Trophoblast cell (in vitro differentiated cells and primary cell): ENCODE measurements at regions not wholly inside any gene's neighbourhood (a gene's known extent, or its start where the extent isn't known, plus 50 kb on each side); places are given as distances from the start of the nearest gene placed in this dataset.

Source experiments
- DNase-seq, 2 donors: peaks; one replicate each; pipeline ENCODE4 v3.0.0-alpha.2; 2016
- H2AFZ ChIP-seq: 2 replicates; pipeline ENCODE4 v1.6.1; 2013; ENCODE audit warnings: low read length, moderate library complexity, mild to moderate bottlenecking; ENCODE audit not compliant: insufficient read depth, poor library complexity
- H2AK5ac ChIP-seq: 2 replicates; pipeline ENCODE4 v1.6.1; 2013; ENCODE audit warnings: mild to moderate bottlenecking, low read length
- H2BK120ac ChIP-seq: 2 replicates; pipeline ENCODE4 v1.6.1; 2013; ENCODE audit warnings: low read length, mild to moderate bottlenecking, moderate library complexity; ENCODE audit not compliant: insufficient read depth, poor library complexity
- H2BK12ac ChIP-seq: 2 replicates; pipeline ENCODE4 v1.6.1; 2013; ENCODE audit warnings: mild to moderate bottlenecking, low read length, moderate library complexity
- H2BK5ac ChIP-seq: 2 replicates; pipeline ENCODE4 v1.6.1; 2013; ENCODE audit warnings: low read length, low read depth, moderate library complexity, mild to moderate bottlenecking; ENCODE audit not compliant: poor library complexity
- H3K14ac ChIP-seq: 2 replicates; pipeline ENCODE4 v1.6.1; 2013; ENCODE audit warnings: mild to moderate bottlenecking, low read length
- H3K18ac ChIP-seq: 2 replicates; pipeline ENCODE4 v1.6.1; 2013; ENCODE audit warnings: mild to moderate bottlenecking, low read length
- H3K23ac ChIP-seq: 2 replicates; pipeline ENCODE4 v1.6.1; 2013; ENCODE audit warnings: low read length
- H3K27ac ChIP-seq: 2 replicates; pipeline ENCODE4 v1.5.1; 2013; ENCODE audit warnings: low read depth, mild to moderate bottlenecking, inconsistent platforms, low read length, moderate library complexity
- H3K27me3 ChIP-seq: 2 replicates; pipeline ENCODE4 v1.6.1; 2013; ENCODE audit warnings: inconsistent platforms, mild to moderate bottlenecking, low read length, moderate library complexity; ENCODE audit not compliant: insufficient read depth
- H3K36me3 ChIP-seq, 2 experiments: 1 replicate in 1 of 2; 2 replicates in 1 of 2; pipeline ENCODE4 v1.6.1; 2013; ENCODE audit warnings: low read length in 2 of 2, mild to moderate bottlenecking in 2 of 2, moderate library complexity in 1 of 2; ENCODE audit not compliant: insufficient read depth in 2 of 2, control insufficient read depth in 1 of 2
- H3K4ac ChIP-seq: 2 replicates; pipeline ENCODE4 v1.6.1; 2013; ENCODE audit warnings: low read depth, mild to moderate bottlenecking, low read length, moderate library complexity
- H3K4me1 ChIP-seq, 2 experiments: 1 replicate in 1 of 2; 2 replicates in 1 of 2; pipeline ENCODE4 v1.6.1; 2013; ENCODE audit warnings: low read length in 2 of 2, mild to moderate bottlenecking in 2 of 2, moderate library complexity in 1 of 2; ENCODE audit not compliant: insufficient read depth in 2 of 2, control insufficient read depth in 1 of 2
- H3K4me2 ChIP-seq: 2 replicates; pipeline ENCODE4 v1.6.1; 2013; ENCODE audit warnings: inconsistent platforms, mild to moderate bottlenecking, low read length, moderate library complexity
- H3K4me3 ChIP-seq: 2 replicates; pipeline ENCODE4 v1.5.1; 2013; ENCODE audit warnings: mild to moderate bottlenecking, low read depth, low read length, inconsistent platforms
- H3K79me1 ChIP-seq: one replicate; pipeline ENCODE4 v1.6.1; 2013; ENCODE audit warnings: low read length
- H3K79me2 ChIP-seq: 2 replicates; pipeline ENCODE4 v1.6.1; 2013; ENCODE audit warnings: low read length, mild to moderate bottlenecking; ENCODE audit not compliant: control insufficient read depth, insufficient read depth, poor library complexity
- H3K9ac ChIP-seq: 2 replicates; pipeline ENCODE4 v1.6.1; 2013; ENCODE audit warnings: mild to moderate bottlenecking, low read length
- H3K9me3 ChIP-seq: 2 replicates; pipeline ENCODE4 v1.6.1; 2013; ENCODE audit warnings: low read depth, mild to moderate bottlenecking, control low read depth, inconsistent platforms, low read length; ENCODE audit not compliant: insufficient read depth
- H4K12ac ChIP-seq: 2 replicates; pipeline ENCODE4 v1.6.1; 2013; ENCODE audit warnings: low read depth, mild to moderate bottlenecking, low read length, moderate library complexity
- H4K8ac ChIP-seq: 2 replicates; pipeline ENCODE4 v1.6.1; 2013; ENCODE audit warnings: low read depth, mild to moderate bottlenecking, low read length, moderate library complexity
- H4K91ac ChIP-seq: one replicate; pipeline ENCODE4 v1.6.1; 2013; ENCODE audit warnings: low read depth, mild to moderate bottlenecking, low read length, moderate library complexity
- WGBS: extraction: QIAGEN DNeasy Blood & Tissue Kit; methylation state at CpG from one replicate; pipeline ENCODE4 v1.1.7; 2013; ENCODE audit warnings: missing lambda C conversion rate; ENCODE audit not compliant: insufficient read length, insufficient coverage; ENCODE audit errors: extremely low coverage; 5-methylcytosine and 5-hydroxymethylcytosine counted together

- Histone ChIP-seq H3K36me3 (no peaks in the 10 kb centered on the region), H3K4ac (no peak overlapping the region), H2AFZ (no peak overlapping the region), H3K14ac (no peak overlapping the region), H3K18ac (no peak overlapping the region), H3K79me2 (no peaks in the 10 kb centered on the region), H3K4me1 (no peaks in the 10 kb centered on the region), H3K4me2 (no peak overlapping the region), H4K12ac (no peak overlapping the region), H3K4me3 (no peak overlapping the region), H2BK12ac (no peak overlapping the region), H2AK5ac (no peak overlapping the region), H2BK120ac (no peak overlapping the region), H3K27ac (no peak overlapping the region), H3K9me3 (peaks cover 6% of the 10 kb centered on the region), H2BK5ac (no peak overlapping the region), H3K9ac (no peak overlapping the region), H3K27me3 (no peaks in the 10 kb centered on the region), H4K8ac (no peak overlapping the region), H4K91ac (no peak overlapping the region), H3K79me1 (no peaks in the 10 kb centered on the region), H3K23ac (no peak overlapping the region)
- no peak for DNase-seq
- WGBS: no CpG with 5 or more reads among the region's 8 CpGs
Observed at GRCh38 chr14:96725232-96725631, 72.0 kb upstream of the VRK1 start.

GRCh38 chr14:96727073-96727472 lies 70.1 kb upstream of the VRK1 start:
- DNase-seq: peak; percentile 74 to 84
- H4K91ac ChIP-seq: no peak overlapping the region
- no peak overlapping the region for H2BK120ac ChIP-seq
- H3K4me2 ChIP-seq: no peak overlapping the region
- H2AFZ ChIP-seq: no peak overlapping the region
- H3K36me3 ChIP-seq: no peaks in the 10 kb centered on the region
- no peaks in the 10 kb centered on the region for H3K79me1 ChIP-seq
- H3K27ac ChIP-seq: no peak overlapping the region
- peaks cover 6% of the 10 kb centered on the region for H3K9me3 ChIP-seq
- no peaks in the 10 kb centered on the region for H3K4me1 ChIP-seq
- H3K9ac ChIP-seq: no peak overlapping the region
- H2AK5ac ChIP-seq: no peak overlapping the region
- no peaks in the 10 kb centered on the region for H3K27me3 ChIP-seq
- no peaks in the 10 kb centered on the region for H3K79me2 ChIP-seq
- H3K18ac ChIP-seq: no peak overlapping the region
- no peak overlapping the region for H3K14ac ChIP-seq
- H4K8ac ChIP-seq: no peak overlapping the region
- no peak overlapping the region for H3K4ac ChIP-seq
- H2BK5ac ChIP-seq: no peak overlapping the region
- no peak overlapping the region for H3K4me3 ChIP-seq
- no CpG with 5 or more reads among the region's 2 CpGs for WGBS
- H2BK12ac ChIP-seq: no peak overlapping the region
- no peak overlapping the region for H4K12ac ChIP-seq
- no peak overlapping the region for H3K23ac ChIP-seq

- Histone ChIP-seq H3K79me1 (no peaks in the 10 kb centered on the region), H3K4me2 (no peak overlapping the region), H3K23ac (no peak overlapping the region), H4K8ac (no peak overlapping the region), H3K4ac (no peak overlapping the region), H2BK5ac (no peak overlapping the region), H3K14ac (no peak overlapping the region), H3K79me2 (no peaks in the 10 kb centered on the region), H3K27me3 (no peaks in the 10 kb centered on the region), H3K18ac (no peak overlapping the region), H4K12ac (no peak overlapping the region), H2AFZ (no peak overlapping the region), H3K9ac (no peak overlapping the region), H4K91ac (no peak overlapping the region), H3K36me3 (no peaks in the 10 kb centered on the region), H3K9me3 (peaks cover 6% of the 10 kb centered on the region), H2BK120ac (no peak overlapping the region), H3K4me3 (no peak overlapping the region), H2BK12ac (no peak overlapping the region), H3K27ac (no peak overlapping the region), H3K4me1 (no peaks in the 10 kb centered on the region), H2AK5ac (no peak overlapping the region)
- DNase-seq: peak; percentile 36 to 62
- no CpG with 5 or more reads among the region's 3 CpGs for WGBS
Observed at GRCh38 chr14:96727491-96727890, 69.7 kb upstream of the VRK1 start.

GRCh38 chr14:96727980-96728717 lies 69.0 kb upstream of the VRK1 start:
- Histone ChIP-seq H3K14ac (no peak overlapping the region), H3K79me2 (no peaks in the 10 kb centered on the region), H3K27me3 (no peaks in the 10 kb centered on the region), H4K12ac (no peak overlapping the region), H4K8ac (no peak overlapping the region), H3K4me1 (no peaks in the 10 kb centered on the region), H2BK120ac (no peak overlapping the region), H3K36me3 (no peaks in the 10 kb centered on the region), H2BK12ac (no peak overlapping the region), H3K27ac (no peak overlapping the region), H3K9ac (no peak overlapping the region), H3K18ac (no peak overlapping the region), H3K4me2 (no peak overlapping the region), H2AK5ac (no peak overlapping the region), H3K4ac (no peak overlapping the region), H3K4me3 (no peak overlapping the region), H4K91ac (no peak overlapping the region), H3K79me1 (no peaks in the 10 kb centered on the region), H2AFZ (no peak overlapping the region), H3K9me3 (peaks cover 4% of the 10 kb centered on the region), H3K23ac (peak overlapping the region; percentile 29), H2BK5ac (no peak overlapping the region)
- no peak for DNase-seq
- WGBS: no CpG with 5 or more reads among the region's 11 CpGs
